ENCODE measurements at regions not wholly inside any gene's neighbourhood (a gene's known extent, or its start where the extent isn't known, plus 50 kb on each side); places are given as distances from the start of the nearest gene placed in this dataset.
"Not testable (repeated sequence)": the region's sequence is repeated elsewhere in the genome, so short reads cannot be mapped to it uniquely, and the experiment has no call there.

DNA sequence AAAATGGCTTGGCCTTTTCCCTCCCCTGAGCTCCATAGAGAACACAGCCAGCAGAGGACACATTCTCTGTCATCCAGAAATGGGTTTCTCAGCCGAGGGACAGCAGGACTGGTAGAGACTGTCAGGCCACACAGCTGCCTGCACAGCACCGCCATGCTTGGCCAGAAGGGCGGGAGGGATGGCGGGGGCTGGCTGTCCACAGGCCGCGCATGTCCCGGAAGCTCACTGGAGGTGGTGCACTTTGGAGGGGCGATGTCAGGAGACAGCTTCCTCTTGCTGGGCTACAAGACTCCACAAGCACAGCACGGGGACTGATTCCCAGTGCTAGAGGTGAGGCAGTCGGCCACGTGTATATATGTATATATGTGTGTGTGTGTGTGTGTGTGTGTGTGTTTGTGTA is 125.3 kb downstream of the GOLGA6L4 start:
- not testable (repeated sequence) for DNase-seq (ENCODE audit: low read depth in 2 of 2)

DNA sequence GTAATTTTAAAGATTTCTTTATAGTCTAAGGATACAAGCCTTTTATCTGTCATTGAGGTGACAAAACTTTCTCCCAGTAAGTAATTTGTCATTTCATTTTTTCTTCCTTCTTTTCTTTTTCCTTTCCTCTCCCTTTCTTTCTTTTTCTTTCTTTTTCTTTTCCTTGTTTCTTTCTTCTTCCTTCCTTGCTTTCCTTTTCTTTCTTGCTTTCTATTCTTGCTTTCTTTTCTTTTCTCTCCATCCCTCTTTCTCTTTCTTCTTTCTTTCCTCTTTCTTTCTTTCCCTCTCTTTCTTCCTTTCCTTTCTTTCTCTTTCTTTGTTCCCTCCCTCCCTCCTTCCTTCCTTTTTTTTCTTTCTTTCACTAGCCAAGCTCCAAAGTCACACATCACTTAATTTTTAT is 148.8 kb downstream of the GOLGA6L4 start:
- not testable (repeated sequence) for DNase-seq (ENCODE audit: low read depth in 2 of 2)

DNA sequence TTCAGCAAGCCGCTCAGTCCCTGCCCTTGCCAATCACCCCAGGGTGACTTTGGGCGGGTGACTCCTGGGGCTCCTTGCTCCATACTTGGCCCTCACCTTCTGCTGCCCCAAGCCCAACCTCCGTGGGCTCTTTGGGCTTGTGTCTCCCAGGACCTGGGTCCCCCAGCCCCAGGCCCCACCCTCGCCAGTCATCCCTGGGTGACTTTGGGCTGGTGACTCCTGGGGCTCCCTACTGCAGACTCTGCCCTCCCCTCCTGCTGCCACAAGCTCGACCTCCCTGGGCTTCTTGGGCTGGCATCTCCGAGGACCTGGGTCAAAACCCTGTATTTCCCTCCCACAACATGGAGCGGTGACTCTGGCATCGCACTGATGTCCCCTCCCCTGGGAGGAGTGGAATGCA is 151.5 kb downstream of the GOLGA6L4 start:
- DNase-seq (ENCODE audit: low read depth in 2 of 2): no peak

DNA sequence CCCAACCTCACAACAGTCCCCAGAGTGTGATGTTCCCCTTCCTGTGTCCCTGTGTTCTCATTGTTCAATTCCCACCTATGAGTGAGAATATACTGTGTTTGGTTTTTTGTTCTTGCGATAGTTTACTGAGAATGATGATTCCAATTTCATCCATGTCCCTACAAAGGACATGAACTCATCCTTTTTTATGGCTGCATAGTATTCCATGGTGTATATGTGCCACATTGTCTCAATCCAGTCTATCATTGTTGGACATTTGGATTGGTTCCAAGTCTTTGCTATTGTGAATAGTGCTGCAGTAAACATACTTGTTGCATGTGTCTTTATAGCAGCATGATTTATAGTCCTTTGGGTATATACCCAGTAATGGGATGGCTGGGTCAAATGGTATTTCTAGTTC is 152.6 kb downstream of the GOLGA6L4 start:
- not testable (repeated sequence) for DNase-seq (ENCODE audit: low read depth in 2 of 2)

DNA sequence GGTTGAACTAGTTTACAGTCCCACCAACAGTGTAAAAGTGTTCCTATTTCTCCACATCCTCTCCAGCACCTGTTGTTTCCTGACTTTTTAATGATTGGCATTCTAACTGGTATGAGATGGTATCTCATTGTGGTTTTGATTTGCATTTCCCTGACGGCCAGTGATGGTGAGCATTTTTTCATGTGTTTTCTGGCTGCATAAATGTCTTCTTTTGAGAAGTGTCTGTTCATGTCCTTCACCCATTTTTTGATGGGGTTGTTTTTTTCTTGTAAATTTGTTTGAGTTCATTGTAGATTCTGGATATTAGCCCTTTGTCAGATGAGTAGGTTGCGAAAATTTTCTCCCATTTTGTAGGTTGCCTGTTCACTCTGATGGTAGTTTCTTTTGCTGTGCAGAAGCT is 153.1 kb downstream of the GOLGA6L4 start:
- DNase-seq (ENCODE audit: low read depth in 2 of 2): not testable (repeated sequence)

DNA sequence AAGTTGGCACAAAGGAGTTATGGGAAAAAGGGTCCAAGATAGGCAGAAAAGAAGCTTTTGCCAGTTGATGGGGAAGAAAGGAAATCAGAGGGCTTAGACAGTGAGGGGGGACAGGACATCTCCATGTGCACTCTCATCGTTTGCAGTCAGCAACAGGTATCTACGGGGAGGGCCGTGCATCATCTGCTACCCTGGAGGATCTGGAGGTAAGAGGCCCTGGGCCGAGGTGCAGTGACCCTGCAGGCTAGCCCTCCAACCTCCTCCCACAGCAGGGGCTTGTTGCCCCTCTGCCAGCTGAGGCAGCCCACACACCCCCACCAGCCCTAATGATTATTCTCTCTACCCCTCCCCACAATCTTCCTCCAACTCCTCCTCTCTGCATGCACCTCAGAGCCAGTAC is 154.8 kb downstream of the GOLGA6L4 start:
- not testable (repeated sequence) for DNase-seq (ENCODE audit: low read depth in 2 of 2)

DNA sequence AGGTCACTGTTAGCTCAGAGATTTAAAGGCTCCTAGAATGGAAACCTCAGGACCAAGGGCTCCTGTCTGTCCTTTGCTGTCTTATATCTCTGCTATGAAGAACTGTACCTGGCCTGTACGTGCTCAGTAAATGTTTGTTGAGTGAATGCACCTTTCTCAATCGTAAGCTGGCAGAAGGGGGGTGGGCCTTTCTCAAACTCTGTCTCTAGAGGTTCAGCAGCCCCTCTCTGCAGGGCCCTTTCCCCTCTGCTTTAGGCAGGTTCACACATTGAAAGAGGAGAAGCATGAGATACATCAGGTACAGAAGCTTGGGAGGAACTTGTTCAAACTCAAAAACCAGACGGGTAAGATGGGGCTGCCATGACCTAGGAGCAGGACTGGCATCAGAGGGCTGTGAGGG is 155.6 kb downstream of the GOLGA6L4 start:
- no peak for DNase-seq (ENCODE audit: low read depth in 2 of 2)

DNA sequence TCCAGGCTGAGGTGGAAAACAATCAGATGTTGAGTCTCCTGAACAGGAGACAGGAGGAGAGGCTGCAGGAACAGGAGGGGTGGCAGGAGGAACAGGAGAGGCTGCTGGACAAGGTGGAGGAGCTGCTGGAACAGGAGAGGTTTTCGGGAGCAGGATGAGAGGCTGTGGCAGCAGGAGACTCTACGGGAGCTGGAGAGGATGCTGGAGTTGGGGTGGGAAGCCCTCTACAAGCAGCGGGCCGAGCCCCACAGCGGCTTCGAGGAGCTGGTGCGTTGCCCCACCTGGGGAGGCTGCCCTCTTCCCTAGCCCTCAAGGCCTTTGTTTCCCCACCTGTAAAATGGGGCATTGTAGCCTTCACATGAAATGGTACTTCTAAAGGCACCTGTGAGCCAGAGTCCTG is 156.4 kb downstream of the GOLGA6L4 start:
- not testable (repeated sequence) for DNase-seq (ENCODE audit: low read depth in 2 of 2)

DNA sequence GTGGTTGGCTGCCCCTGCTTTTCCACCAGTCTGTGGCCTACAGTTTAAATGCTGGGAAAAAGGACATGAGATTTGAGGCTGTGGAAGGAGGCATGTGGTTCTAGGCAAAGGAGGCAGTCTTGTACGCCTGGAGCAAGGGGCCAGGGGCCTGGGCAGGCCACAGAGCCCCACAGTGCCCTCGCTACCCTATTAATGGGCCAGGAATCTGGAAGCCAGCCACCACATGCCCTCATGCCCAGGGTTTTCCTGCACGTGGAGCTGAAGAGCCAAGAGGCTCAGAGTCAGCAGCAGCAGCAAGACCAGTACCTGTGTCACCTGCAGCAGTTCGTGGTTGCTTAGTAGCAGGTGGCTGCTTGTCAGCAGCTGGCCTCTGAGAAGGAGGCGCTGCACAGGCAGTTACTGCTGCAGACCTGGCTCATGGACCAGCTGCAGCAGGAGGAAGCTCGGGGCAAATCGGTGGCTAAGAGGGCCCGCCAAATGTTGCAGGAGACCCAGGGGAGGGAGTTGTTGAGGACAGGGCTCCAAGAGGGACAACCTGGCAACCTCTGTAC is 157.9 kb downstream of the GOLGA6L4 start:
- DNase-seq (ENCODE audit: low read depth in 2 of 2): not testable (repeated sequence)

DNA sequence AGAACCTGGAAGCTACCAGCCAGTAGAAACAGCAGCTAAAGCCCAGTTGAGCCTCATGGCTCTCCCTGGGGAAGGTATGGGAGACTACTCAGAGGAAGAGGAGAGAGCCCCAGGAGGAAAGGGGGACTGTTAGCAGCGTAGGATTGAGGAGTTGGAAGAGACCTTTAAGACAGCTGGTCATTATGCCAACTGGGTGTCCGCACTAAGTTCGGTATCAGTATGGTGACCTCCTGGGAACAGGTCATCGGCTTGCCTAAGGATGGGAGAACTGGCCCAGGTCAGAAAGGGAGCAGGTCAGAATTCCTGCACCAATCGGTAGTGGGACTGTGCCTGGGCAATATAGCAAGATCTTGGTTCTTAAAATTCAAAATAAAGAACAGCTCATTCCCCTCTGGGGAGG is 158.4 kb downstream of the GOLGA6L4 start:
- DNase-seq (ENCODE audit: low read depth in 2 of 2): not testable (repeated sequence)

DNA sequence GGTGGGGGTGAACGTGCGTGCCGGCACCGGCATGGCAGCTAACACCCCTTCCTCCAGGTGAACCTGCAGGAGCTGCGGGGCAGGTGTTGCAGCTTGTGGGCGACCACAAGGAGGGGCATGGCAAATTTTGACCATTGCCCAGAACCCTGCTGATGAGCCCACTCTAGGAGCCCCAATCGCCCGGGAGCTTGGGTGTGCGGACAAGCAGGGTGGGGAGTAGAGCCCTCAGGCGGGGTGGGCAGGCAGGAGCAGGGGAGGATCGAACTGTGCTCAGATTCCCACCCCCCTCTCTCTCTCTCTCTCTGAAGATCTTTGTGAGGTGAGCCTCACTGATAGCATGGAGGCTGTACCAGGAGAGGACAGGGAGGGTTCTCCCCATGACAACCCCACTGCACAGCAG is 159.8 kb downstream of the GOLGA6L4 start:
- DNase-seq (ENCODE audit: low read depth in 2 of 2): not testable (repeated sequence)

DNA sequence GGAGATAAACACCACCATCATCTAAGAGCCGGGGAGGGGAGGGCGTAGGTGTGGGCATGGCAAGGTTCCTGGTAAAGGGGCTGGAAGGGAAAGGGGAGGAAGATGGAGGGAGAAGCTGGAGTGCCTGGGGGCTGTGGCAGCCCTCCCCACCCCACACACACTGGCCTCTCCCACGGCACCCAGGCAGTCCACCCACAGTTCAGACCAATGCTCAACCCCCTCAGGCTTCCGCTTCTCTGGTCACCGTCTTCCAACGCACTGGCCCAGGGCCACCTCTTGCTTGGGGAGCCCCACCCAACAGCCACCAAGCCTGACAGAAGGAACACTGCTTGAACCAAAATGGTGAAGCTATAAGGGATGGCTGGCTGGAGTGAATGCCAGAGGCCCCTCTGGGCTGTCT is 160.3 kb downstream of the GOLGA6L4 start:
- not testable (repeated sequence) for DNase-seq (ENCODE audit: low read depth in 2 of 2)

DNA sequence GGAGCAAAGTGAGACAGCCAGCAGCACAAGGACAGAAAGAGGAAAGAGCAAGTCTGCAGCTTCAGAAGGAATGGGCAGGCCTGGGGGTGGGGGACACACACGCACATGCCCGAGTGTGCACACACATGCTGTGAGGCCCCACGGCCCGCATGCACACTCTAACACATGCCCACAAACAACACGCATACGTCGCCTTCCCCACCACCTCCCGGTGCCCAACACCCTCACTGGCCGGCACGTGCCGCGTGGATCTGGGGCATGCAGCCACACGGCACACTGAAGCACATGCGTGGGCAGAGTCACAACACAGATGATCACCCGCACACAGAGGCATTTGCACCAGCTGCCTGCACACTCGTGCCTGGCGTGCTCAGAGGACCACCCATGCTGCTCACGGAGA is 161.5 kb downstream of the GOLGA6L4 start:
- DNase-seq (ENCODE audit: low read depth in 2 of 2): not testable (repeated sequence)

DNA sequence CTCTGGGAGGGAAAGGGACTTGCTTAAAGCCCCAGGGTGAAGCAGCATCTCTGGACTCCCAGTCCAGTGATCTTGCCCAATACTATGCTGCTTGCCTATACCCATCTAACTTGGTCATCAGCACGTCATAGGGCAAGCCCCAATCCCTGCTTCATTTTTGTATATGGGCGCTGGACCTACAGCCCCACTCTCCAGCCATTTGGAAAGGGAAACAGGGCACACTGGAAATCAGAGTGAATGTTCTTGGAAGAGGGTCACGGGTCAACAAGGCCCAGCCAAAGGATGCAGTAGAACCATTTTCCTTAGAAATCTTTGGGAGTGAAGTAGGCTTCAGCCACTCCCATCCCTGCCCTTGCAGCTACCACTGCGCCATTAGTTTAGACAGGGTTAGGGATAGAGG is 162.5 kb downstream of the GOLGA6L4 start:
- not testable (repeated sequence) for DNase-seq (ENCODE audit: low read depth in 2 of 2)

DNA sequence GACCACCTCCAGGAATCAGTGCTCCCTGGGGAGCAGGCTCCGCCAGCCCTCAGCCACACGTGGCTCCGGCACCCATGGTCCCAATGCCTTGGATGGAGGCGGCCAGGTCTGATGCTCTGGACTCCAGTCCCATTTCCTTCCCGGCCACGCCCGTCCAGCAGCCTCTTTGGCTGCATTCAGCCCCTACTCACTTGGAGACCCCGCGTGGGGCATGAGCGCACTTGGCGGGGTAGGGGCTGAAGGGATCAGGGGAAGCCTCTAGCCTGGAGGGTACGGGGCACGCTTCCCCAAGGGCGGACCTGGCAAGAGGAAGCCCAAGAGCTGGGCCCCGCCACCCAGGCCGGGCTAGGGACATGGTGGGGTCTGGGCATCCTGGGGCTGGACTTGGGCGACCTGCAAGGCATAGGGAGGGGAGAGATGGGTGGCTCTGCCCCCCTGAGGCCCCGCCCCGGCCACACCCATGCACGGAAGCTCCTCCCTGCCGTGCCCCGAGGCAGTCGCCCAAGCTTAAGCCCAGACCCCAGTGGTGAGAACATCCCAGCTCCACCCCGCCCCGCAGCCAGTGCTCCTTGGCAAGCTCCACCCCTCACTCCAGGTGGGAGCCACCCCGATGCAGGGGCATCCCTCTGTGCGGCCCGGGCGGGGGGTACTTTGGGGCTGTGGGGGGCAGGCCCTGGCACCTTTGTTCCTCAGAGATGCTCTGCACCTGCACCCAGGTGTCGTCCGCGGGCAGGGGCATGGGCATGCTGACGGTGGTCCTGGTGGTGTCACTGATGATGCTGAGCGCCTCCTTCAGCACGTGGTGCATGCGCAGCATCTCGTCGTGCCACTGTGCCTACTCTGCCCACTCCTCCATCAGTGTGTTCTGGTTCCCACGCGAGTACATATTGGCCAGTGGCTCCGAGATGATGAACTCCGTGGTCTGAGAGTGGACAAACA is 163.5 kb downstream of the GOLGA6L4 start:
- DNase-seq (ENCODE audit: low read depth in 2 of 2): no peak

DNA sequence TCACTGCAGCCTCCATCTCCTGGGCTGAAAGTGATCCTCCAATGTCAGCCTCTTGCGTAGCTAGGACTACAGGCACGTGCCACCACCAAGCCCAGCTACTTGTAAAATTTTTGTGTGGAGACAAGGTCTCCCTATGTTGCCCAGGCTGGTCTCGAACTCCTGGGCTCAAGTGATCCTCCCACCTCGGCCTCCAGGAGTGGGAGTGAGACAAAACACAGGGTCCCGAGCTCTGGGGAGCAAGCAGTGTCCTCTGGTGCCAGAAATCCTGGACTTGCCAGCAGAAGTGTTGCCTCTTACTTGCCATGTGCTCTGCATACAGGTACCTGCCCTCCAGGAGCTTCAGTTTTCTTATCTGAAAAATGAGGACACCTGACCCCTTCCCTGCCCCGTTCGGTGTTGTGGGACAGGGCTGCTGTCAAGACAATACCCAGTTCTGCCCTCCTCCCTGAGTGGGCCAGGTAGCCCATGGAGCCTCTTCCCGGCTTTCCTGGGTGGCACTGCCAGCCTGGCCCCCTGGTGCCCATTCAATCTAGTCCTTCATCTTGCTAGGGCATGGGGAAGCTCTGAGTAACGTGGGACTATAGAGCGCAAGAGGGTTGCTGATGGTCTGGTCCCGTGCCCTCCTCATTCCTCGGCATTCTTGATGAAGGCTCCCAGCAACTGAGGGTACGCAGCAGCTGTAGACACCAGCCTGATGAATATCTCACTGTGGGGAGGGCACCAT is 164.6 kb downstream of the GOLGA6L4 start:
- DNase-seq (ENCODE audit: low read depth in 2 of 2): no peak

DNA sequence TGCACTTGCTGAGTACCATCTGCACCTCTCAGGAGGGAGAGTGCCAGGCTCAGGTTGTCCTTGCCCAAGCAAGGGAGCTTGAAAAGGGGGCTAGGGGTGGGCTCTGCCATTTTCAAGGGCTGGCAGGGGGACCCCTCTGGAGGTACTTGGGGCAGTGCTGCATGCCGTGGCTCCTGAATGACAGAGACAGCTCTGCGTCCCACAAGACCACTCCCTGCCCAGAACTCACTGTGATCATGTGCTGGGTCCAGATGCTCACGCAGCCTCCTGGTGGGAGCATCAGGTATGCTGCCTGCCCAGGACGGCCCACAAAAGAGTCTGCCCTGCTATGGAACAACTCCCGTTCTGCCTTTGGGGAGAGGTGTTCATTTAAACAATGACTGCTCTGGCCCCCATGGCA is 165.2 kb downstream of the GOLGA6L4 start:
- DNase-seq (ENCODE audit: low read depth in 2 of 2): no peak

DNA sequence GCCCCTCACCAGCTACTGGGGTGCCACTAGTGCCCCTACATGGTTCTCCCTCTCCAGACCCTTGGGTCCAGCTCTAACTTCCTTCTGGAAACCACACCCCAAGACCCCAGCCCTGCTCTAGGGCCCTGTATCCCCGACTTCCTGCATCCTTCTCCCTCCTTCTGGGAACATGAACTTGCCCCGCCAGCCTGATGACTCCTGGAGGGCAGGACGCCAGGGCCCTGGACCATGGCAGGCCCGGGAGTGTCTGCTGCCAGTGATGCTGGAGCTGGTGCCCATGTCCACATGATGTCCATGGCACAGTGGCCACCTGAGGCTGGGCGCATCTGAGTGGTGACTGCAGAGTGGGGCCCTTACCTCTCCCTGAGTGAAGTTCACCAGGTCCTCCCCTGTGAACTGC is 165.9 kb downstream of the GOLGA6L4 start:
- not testable (repeated sequence) for DNase-seq (ENCODE audit: low read depth in 2 of 2)

DNA sequence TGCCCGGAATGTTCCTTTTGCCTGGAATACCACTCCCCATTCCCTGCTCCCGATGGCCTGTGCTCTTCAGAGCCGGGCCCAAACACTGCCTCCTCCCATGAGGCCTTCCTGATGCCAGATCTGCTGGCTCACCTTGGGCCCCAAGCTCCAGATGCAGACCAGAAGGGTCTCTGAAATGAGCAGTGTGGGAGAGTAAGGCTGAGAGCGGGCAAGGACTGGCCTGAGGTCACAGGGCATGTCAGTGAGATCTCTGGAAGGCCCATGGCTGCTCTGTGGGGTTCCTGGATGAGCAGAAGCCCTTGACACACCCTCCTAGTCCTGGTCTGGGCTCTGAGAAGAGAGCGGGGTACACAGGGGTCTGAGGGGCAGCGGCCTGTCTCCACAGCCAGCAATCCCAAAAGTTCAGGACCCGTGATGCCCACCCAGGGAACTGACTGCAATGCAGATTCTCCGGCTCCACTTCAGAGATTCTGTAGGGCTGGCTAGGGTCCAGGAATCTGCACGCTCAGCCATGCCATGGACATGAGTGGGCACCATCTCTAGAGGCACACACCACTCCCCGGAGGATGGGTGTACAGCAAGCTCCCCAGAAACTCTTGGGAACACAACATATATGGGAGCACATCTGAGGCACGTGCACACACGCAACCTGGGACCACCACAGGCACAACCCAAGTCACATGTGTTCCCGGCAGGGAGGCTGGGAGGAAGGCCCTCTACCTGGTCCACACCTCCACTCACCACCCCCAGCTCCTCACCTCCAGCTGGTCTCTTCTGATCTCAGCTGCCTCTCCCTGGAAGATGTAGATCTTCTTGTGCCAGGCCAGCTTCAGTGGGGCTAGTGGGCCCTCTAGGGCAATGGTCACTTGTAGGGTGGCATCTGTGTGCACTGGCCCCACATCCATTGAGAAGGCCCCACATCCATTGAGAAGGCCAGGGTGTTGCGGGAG is 166.6 kb downstream of the GOLGA6L4 start:
- not testable (repeated sequence) for DNase-seq (ENCODE audit: low read depth in 2 of 2)

DNA sequence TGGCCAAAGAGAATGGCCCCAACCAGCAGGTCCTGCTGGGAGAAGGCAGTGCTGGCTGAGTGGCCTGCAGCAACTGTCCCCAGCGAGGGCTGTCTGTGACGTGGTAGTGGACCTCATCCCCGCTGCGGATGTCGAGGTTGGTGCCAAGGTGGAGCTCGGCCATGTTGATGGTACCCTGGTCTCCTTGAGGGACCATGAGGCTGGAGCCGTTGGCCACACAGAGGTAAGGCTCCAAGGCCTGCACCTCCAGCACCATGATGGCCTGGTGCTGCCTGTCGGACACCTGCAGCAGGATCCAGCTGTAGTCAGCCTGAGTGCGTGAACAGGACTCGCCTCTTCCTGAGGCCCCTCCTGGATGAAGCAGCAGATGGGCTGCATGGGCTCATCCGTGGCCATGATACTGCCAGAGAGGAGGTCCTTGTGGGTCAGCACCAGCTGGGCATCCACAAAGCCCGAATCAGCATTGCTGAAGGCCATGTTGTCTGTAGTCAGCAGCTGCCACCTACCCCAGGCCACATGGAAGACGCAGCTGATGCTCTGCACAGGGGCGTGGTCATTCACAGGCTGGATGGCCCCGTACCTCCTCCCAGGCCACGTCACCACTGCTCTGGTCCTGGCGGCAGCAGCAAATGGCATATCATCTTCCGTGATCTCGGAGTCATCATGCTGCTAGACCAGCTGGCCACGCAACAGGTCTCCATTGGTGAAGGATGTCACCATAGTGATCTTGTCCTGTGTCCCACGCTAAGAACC is 167.5 kb downstream of the GOLGA6L4 start:
- DNase-seq (ENCODE audit: low read depth in 2 of 2): no peak

DNA sequence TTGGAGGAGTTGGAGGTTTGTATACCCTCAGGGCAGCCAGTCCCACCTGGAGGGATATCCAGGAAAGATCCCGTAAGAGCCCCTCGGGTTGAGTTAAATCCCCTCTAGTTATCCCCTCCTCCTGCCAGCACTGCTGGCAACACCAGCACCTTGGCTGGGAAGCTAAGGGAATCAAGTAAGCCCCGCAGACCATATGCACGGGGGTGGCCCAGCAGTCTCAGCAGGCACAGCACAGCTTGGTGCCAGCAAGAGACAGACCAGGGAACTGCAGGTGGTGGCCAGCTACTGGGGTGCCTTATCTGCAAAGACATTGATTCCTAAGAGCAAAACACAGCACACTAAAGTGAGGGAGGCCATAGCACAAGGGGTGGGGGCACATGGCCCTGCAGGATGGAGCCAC is 173.8 kb downstream of the GOLGA6L4 start:
- not testable (repeated sequence) for DNase-seq (ENCODE audit: low read depth in 2 of 2)
